Mucosa of descending colon (tissue), 3 donors: ENCODE measurements at regions not wholly inside any gene's neighbourhood (a gene's known extent, or its start where the extent isn't known, plus 50 kb on each side); places are given as distances from the start of the nearest gene placed in this dataset.

ENCODE experiments used
- ATAC-seq: fragments of 200-7000 bp; cut with Tn5 transposase; one replicate; pipeline ENCODE4 v1.9.1; 2020; ENCODE audit warnings: mild to moderate bottlenecking, moderate library complexity
- DNase-seq, 3 donors: peaks; one replicate each; pipeline ENCODE4 v3.0.0-alpha.2; 2020
- H3K36me3 ChIP-seq: fragments of 200-600 bp; one replicate; pipeline ENCODE4 v1.8.0; 2021; ENCODE audit warnings: low read depth, mild to moderate bottlenecking
- H3K4me1 ChIP-seq: fragments of 200-600 bp; one replicate; pipeline ENCODE4 v1.8.0; 2021; ENCODE audit warnings: low read depth, mild to moderate bottlenecking
- H3K4me3 ChIP-seq: fragments of 200-600 bp; one replicate; pipeline ENCODE4 v1.8.0; 2021; ENCODE audit warnings: mild to moderate bottlenecking
- H3K9me3 ChIP-seq: fragments of 200-600 bp; one replicate; pipeline ENCODE4 v1.8.0; 2021; ENCODE audit warnings: mild to moderate bottlenecking
- CTCF ChIP-seq: fragments of 200-600 bp; IDR thresholded peaks from one replicate; pipeline ENCODE4 v1.8.0; 2022; ENCODE audit warnings: antibody characterized with exemption, mild to moderate bottlenecking
- intact Hi-C, 2 donors: fragments of 100-400 bp; cut with DNase I in 1 of 2; cut with micrococcal nuclease in 1 of 2; formaldehyde crosslinking; loops; one replicate each; pipeline versions ENCODE4 v1.11.0 to v1.11.1; 2022; cut with DNase I, micrococcal nuclease
- donor health status: DM: no; HTN: no; CAD: no; lungs with moderate emphysema.
- donor health status: DM: no; HTN: no; CAD: no.
- donor health status: DM: no; HTN: yes; CAD: no.

- no peaks in the 10 kb centered on the region for H3K9me3 ChIP-seq
- H3K4me1 ChIP-seq, result no peaks in the 10 kb centered on the region
- no peak overlapping the region for H3K4me3 ChIP-seq
- no peak for TF ChIP-seq CTCF
- DNase-seq, result no peak
- no peaks in the 10 kb centered on the region for H3K36me3 ChIP-seq
- intact Hi-C loops, result no loop called here
- no peak for ATAC-seq
Measured at GRCh38 chr14:101499513-101499912, 61.8 kb upstream of the DIO3 start.

DNA sequence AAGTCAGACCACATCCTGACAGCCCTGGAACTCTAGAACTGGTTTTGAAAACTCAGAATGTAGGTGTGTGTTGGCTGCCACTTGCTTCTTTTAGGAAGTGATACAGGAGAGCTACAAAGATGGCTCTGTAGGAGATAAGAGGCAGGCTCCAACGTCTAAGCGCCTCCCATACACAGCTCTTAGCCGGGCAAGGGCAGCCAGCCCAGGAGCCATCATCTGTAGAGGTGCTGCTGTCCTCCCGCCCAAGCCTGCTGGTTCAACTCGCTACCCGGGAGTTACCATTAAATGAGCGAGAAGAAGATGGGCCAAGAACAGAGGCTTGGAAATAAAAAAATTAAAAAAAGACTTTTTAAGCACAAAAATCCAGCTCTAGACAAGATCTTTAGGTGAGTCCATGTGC, 61.2 kb upstream of the DIO3 start:
- Histone ChIP-seq H3K9me3 (no peaks in the 10 kb centered on the region), H3K4me3 (no peak overlapping the region), H3K36me3 (no peaks in the 10 kb centered on the region), H3K4me1 (no peaks in the 10 kb centered on the region)
- intact Hi-C loops, result no loop called here
- ATAC-seq (no peak), DNase-seq (no peak)
- no peak for TF ChIP-seq CTCF

- H3K4me1 ChIP-seq, result no peaks in the 10 kb centered on the region
- intact Hi-C loops, result no loop called here
- DNase-seq, result no peak
- H3K36me3 ChIP-seq, result no peaks in the 10 kb centered on the region
- no peaks in the 10 kb centered on the region for H3K9me3 ChIP-seq
- no peak for TF ChIP-seq CTCF
- no peak for ATAC-seq
- no peak overlapping the region for H3K4me3 ChIP-seq
Measured at GRCh38 chr14:101500681-101501080, 60.6 kb upstream of the DIO3 start.

DNA sequence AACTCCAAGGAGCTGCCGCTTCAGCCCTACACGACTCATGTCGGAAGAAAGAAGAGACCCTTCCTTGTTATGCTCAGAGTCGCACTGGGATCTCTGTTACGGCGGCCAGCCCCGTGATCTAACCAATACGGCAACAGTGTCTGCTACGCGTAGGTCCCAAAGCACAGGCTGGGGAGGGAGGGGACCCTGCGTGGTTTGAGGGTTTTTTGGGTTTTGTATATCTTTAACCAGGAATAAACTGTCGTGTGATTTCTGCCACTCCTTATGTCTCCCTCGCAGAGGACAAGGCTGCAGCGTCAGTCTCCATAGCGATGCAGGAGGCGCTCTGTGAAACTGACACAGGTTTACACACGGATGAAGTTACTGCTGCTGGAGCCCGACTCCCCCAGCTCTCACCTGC, 60.0 kb upstream of the DIO3 start:
- intact Hi-C loops, result no loop called here
- no peak overlapping the region for H3K4me3 ChIP-seq
- no peak for TF ChIP-seq CTCF
- H3K36me3 ChIP-seq, result no peaks in the 10 kb centered on the region
- H3K9me3 ChIP-seq, result no peaks in the 10 kb centered on the region
- H3K4me1 ChIP-seq, result no peaks in the 10 kb centered on the region
- ATAC-seq (no peak), DNase-seq (no peak)

DNA sequence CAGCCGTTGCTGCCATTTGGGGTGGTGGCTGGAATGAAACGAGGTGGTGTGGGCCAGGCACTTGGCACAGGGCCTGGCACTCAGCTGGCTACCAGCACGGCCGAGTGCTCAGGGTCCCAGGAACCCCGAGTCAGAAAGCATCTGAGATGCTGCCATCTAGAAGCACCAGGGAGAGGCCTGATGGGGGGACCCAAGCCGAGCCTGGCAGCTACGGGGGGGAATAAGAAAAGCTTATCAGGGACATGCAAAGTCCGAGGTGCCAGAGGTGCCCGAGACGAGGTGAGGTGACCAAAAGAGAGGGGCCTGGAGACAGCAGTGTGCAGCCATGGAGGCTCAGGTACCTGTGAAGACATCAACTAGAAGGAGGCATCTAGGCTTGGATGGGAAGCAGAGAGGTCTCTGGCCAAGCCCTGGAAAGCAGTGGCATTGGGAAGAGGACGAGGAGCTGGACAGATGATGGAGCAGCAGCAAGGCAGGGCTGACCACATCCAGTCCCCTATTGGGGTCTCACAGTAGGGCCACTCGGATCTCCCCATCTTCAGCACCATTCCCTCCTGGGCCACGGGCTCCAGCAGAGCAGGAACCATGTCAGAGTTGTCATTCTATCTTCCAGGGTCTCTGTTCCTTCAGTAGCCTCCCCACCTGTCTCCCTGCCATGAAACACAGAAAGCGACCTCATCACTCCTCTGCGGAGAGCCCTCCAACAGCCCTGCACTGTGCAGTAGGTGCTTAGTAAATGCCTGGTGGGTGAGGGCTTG, 59.3 kb upstream of the DIO3 start:
- Histone ChIP-seq H3K4me1 (no peaks in the 10 kb centered on the region), H3K36me3 (no peaks in the 10 kb centered on the region), H3K4me3 (no peak overlapping the region), H3K9me3 (no peaks in the 10 kb centered on the region)
- ATAC-seq (no peak), DNase-seq (no peak)
- no peak for TF ChIP-seq CTCF
- intact Hi-C loops, result no loop called here
